Panc1 (cell line): ENCODE measurements at regions not wholly inside any gene's neighbourhood (a gene's known extent, or its start where the extent isn't known, plus 50 kb on each side); places are given as distances from the start of the nearest gene placed in this dataset.

Source experiments
- ATAC-seq: fragments of 200-7000 bp; cut with Tn5 transposase; 2 replicates; pipeline ENCODE4 v1.9.1; 2020; ENCODE audit warnings: mild to moderate bottlenecking, moderate library complexity
- BruUV-seq: library from RNA; stranded (reverse); fragments of 400-500 nt; replicated peaks from 2 replicates; lab custom pipeline; 2021; lab: Mats Ljungman, UMichigan
- CTCF ChIA-PET: fragments of 300-600 bp; sonication (Branson Sonifier 250); formaldehyde crosslinking; loops from one replicate; lab custom pipeline; 2022; ENCODE audit warnings: antibody characterized with exemption; lab: Charles Lee
- POLR2A ChIA-PET: fragments of 300-600 bp; sonication (Branson Sonifier 250); formaldehyde crosslinking; loops from one replicate; lab custom pipeline; 2022; ENCODE audit warnings: antibody characterized with exemption; lab: Charles Lee
- DNase-seq: peaks from one replicate; pipeline ENCODE4 v3.0.0-alpha.2; 2010; ENCODE audit warnings: low read depth, low spot score
- H3K27ac ChIP-seq: 2 replicates; pipeline ENCODE4 v1.5.1; 2011; ENCODE audit warnings: mild to moderate bottlenecking, low read length, inconsistent platforms
- H3K27me3 ChIP-seq: fragments of 200-500 bp; sonication (Bioruptor generic); 2 replicates; pipeline ENCODE4 v1.6.0; 2014; ENCODE audit warnings: low read length, inconsistent platforms; ENCODE audit not compliant: control insufficient read depth, insufficient read depth
- H3K36me3 ChIP-seq: fragments of 200-500 bp; sonication (Bioruptor generic); 2 replicates; pipeline ENCODE4 v1.5.1; 2014; ENCODE audit warnings: inconsistent platforms, mild to moderate bottlenecking, low read length, moderate library complexity; ENCODE audit not compliant: control insufficient read depth, insufficient read depth
- H3K4me1 ChIP-seq: 2 replicates; pipeline ENCODE4 v1.5.1; 2011; ENCODE audit warnings: inconsistent platforms, mild to moderate bottlenecking, low read length, moderate library complexity; ENCODE audit not compliant: control insufficient read depth, insufficient read depth
- H3K4me3 ChIP-seq, 2 experiments: 2 replicates each; pipeline ENCODE4 v1.5.1; 2011 to 2012; ENCODE audit warnings: low read depth in 2 of 2, low read length in 2 of 2, mild to moderate bottlenecking in 2 of 2, inconsistent platforms in 1 of 2, moderate library complexity in 1 of 2
- H3K9me3 ChIP-seq: fragments of 200-500 bp; sonication (Bioruptor generic); 2 replicates; pipeline ENCODE4 v1.5.1; 2014; ENCODE audit warnings: low read depth, mild to moderate bottlenecking, inconsistent platforms, low read length, moderate library complexity; ENCODE audit not compliant: control insufficient read depth, insufficient read depth
- CTCF ChIP-seq: fragments of 450-650 bp; IDR thresholded peaks from 2 replicates; pipeline ENCODE4 v1.5.1; 2017; ENCODE audit warnings: mild to moderate bottlenecking
- POLR2AphosphoS5 ChIP-seq: IDR thresholded peaks from 2 replicates; pipeline ENCODE4 v1.6.1; 2012; ENCODE audit warnings: mild to moderate bottlenecking, low read depth, low read length, moderate library complexity
- REST ChIP-seq, 2 experiments: IDR thresholded peaks; 2 replicates each; pipeline ENCODE4 v1.6.1; 2011 to 2012; ENCODE audit warnings: low read depth in 2 of 2, control low read depth in 1 of 2, low read length in 1 of 2, mild to moderate bottlenecking in 1 of 2, moderate library complexity in 1 of 2; ENCODE audit not compliant: insufficient read depth in 1 of 2
- SIN3A ChIP-seq: IDR thresholded peaks from 2 replicates; pipeline ENCODE4 v1.6.1; 2012; ENCODE audit warnings: low read depth, mild to moderate bottlenecking, low read length, moderate library complexity, borderline replicate concordance; ENCODE audit not compliant: insufficient read depth
- TCF7L2 ChIP-seq: IDR thresholded peaks from 2 replicates; pipeline ENCODE4 v1.6.1; 2011; ENCODE audit warnings: mild to moderate bottlenecking, low read depth, low read length, inconsistent platforms
- in situ Hi-C: cut with HindIII; loops from 2 replicates; pipeline ENCODE4 v1.10.0; 2016; ENCODE audit warnings: low sequenced_read_pairs, low pct_unique_long_range_greater_than_20kb
- intact Hi-C: fragments of 100-400 bp; cut with micrococcal nuclease; formaldehyde crosslinking; loops from one replicate; pipeline ENCODE4 v1.10.0; 2022; ENCODE audit not compliant: unreplicated experiment

GRCh38 chr1:169022648-169023047, 83.8 kb upstream of the ATP1B1 start:
- no TSS peak for BruUV-seq
- Histone ChIP-seq H3K27ac (no peak overlapping the region), H3K4me1 (no peaks in the 10 kb centered on the region), H3K9me3 (no peaks in the 10 kb centered on the region), H3K4me3 (no peak overlapping the region), H3K27me3 (no peaks in the 10 kb centered on the region), H3K36me3 (no peaks in the 10 kb centered on the region)
- TF ChIP-seq TCF7L2 (no peak), SIN3A (no peak), CTCF (no peak), REST (IDR thresholded peaks at IDR 0.05; ENCODE audit: insufficient read depth in 1 of 2, low read depth in 2 of 2, low read length in 1 of 2) (no peak), POLR2AphosphoS5 (no peak)
- in situ Hi-C loops, result no loop called here
- intact Hi-C loops, result no loop called here
- POLR2A ChIA-PET, result no interaction called here
- ATAC-seq (no peak), DNase-seq (no peak)
- CTCF ChIA-PET, result no interaction called here

GRCh38 chr1:169024255-169024654, 82.2 kb upstream of the ATP1B1 start:
- BruUV-seq, result no TSS peak
- ATAC-seq, result no peak
- intact Hi-C loops, result no loop called here
- Histone ChIP-seq H3K4me1 (no peaks in the 10 kb centered on the region), H3K36me3 (no peaks in the 10 kb centered on the region), H3K9me3 (no peaks in the 10 kb centered on the region), H3K27ac (no peak overlapping the region), H3K27me3 (no peaks in the 10 kb centered on the region), H3K4me3 (no peak overlapping the region)
- TF ChIP-seq SIN3A, result no peak
- TF ChIP-seq CTCF, result no peak
- TF ChIP-seq POLR2AphosphoS5, result no peak
- in situ Hi-C loops, result no loop called here
- ChIA-PET CTCF (no interaction called here), POLR2A (no interaction called here)
- no peak for DNase-seq
